HEK293 (cell line): ENCODE measurements at regions not wholly inside any gene's neighbourhood (a gene's known extent, or its start where the extent isn't known, plus 50 kb on each side); places are given as distances from the start of the nearest gene placed in this dataset.
"Not testable (repeated sequence)": the region's sequence is repeated elsewhere in the genome, so short reads cannot be mapped to it uniquely, and the experiment has no call there.

ENCODE experiments used
- CTCF ChIA-PET: fragments of 350-600 bp; formaldehyde crosslinking; extraction: SDS; loops from one replicate; lab custom pipeline; 2021; ENCODE audit warnings: antibody characterized with exemption; lab: Yijun Ruan, JAX
- POLR2A ChIA-PET: fragments of 300-600 bp; formaldehyde crosslinking; extraction: SDS; loops from one replicate; lab custom pipeline; 2020; ENCODE audit warnings: antibody characterized with exemption, inconsistent platforms; lab: Yijun Ruan, JAX
- H3K27ac ChIP-seq: fragments of 200-500 bp; sonication (Bioruptor generic); 2 replicates; pipeline ENCODE4 v1.5.1; 2014; ENCODE audit warnings: low read depth, low read length, control low read depth, inconsistent platforms; ENCODE audit errors: extremely low read depth
- H3K36me3 ChIP-seq, 2 experiments: fragments of 200-500 bp in 1 of 2; sonication (Bioruptor generic) in 1 of 2; 1 replicate in 1 of 2; 2 replicates in 1 of 2; pipeline ENCODE4 v1.5.1; 2014 to 2017; ENCODE audit warnings: inconsistent platforms in 2 of 2, low read length in 2 of 2; ENCODE audit not compliant: control insufficient read depth in 2 of 2, insufficient read depth in 1 of 2
- H3K4me1 ChIP-seq: fragments of 200-500 bp; sonication (Bioruptor generic); 2 replicates; pipeline ENCODE4 v1.5.1; 2014; ENCODE audit warnings: mild to moderate bottlenecking, low read length, inconsistent platforms; ENCODE audit not compliant: control insufficient read depth, insufficient read depth
- H3K4me3 ChIP-seq: 2 replicates; pipeline ENCODE4 v1.5.1; 2011; ENCODE audit warnings: low read depth, mild to moderate bottlenecking, control low read depth, low read length, moderate library complexity
- H3K9me3 ChIP-seq: fragments of 200-500 bp; sonication (Bioruptor generic); 2 replicates; pipeline ENCODE4 v1.5.1; 2014; ENCODE audit warnings: low read depth, low read length, inconsistent platforms; ENCODE audit not compliant: control insufficient read depth, insufficient read depth
- GLI4 ChIP-seq: fragments of 450-650 bp; formaldehyde crosslinking; IDR thresholded peaks from 2 replicates; pipeline ENCODE4 v1.5.1; 2016; ENCODE audit warnings: missing biosample characterization, missing genetic modification characterization
- SCRT2 ChIP-seq: fragments of 450-650 bp; formaldehyde crosslinking; IDR thresholded peaks from 2 replicates; pipeline ENCODE4 v1.5.1; 2016; ENCODE audit warnings: missing biosample characterization, missing genetic modification characterization
- ZEB2 ChIP-seq: fragments of 450-650 bp; formaldehyde crosslinking; IDR thresholded peaks from 2 replicates; pipeline ENCODE4 v1.5.1; 2016; ENCODE audit warnings: missing biosample characterization, missing genetic modification characterization
- ZFP3 ChIP-seq: fragments of 450-650 bp; formaldehyde crosslinking; IDR thresholded peaks from 2 replicates; pipeline ENCODE4 v1.5.1; 2016; ENCODE audit warnings: low read depth, missing biosample characterization, missing genetic modification characterization
- ZNF133 ChIP-seq: fragments of 450-650 bp; formaldehyde crosslinking; IDR thresholded peaks from 2 replicates; pipeline ENCODE4 v1.5.1; 2016; ENCODE audit warnings: missing biosample characterization, missing genetic modification characterization
- ZNF157 ChIP-seq: fragments of 450-650 bp; formaldehyde crosslinking; IDR thresholded peaks from 2 replicates; pipeline ENCODE4 v1.5.1; 2016; ENCODE audit warnings: missing biosample characterization, missing genetic modification characterization
- ZNF366 ChIP-seq: fragments of 450-650 bp; formaldehyde crosslinking; conservative IDR thresholded peaks from 2 replicates; pipeline ENCODE4 v1.5.1; 2016; ENCODE audit warnings: missing biosample characterization, missing genetic modification characterization
- ZNF654 ChIP-seq: fragments of 450-650 bp; formaldehyde crosslinking; IDR thresholded peaks from 2 replicates; pipeline ENCODE4 v1.5.1; 2016; ENCODE audit warnings: low read depth, missing biosample characterization, missing genetic modification characterization
- TF ChIP-seq, protein P1 (sequence below): fragments of 450-650 bp; formaldehyde crosslinking; IDR thresholded peaks from 2 replicates; pipeline ENCODE4 v1.5.1; 2016; ENCODE audit warnings: missing biosample characterization, missing genetic modification characterization
- TF ChIP-seq, protein P2 (sequence below): fragments of 450-650 bp; formaldehyde crosslinking; IDR thresholded peaks from 2 replicates; pipeline ENCODE4 v1.5.1; 2016; ENCODE audit warnings: missing biosample characterization, missing genetic modification characterization
- TF ChIP-seq, protein P3 (sequence below): fragments of 450-650 bp; formaldehyde crosslinking; IDR thresholded peaks from 2 replicates; pipeline ENCODE4 v1.5.1; 2016; ENCODE audit warnings: missing biosample characterization, missing genetic modification characterization

DNA sequence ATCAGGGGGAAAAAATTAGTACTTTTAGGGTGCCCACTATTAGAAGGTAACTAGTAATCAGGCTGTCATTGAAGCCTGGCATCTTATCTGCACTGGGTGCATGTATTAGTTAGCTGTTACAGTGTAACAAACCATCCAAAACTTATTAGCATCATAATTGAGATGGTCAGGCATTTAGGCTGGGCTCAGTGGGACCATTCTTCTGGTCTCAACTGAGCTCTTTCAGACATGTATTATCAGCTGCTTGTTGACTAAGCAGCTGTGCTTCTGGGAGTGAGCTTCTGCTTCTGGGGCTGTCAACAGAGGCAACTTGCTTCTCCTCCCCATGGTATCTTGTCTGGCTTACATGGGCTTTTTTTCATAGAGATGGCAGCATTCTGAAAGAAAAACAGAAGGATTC is 154.0 kb upstream of the ZNF92 start (continued):
- TF ChIP-seq, protein P1, sequence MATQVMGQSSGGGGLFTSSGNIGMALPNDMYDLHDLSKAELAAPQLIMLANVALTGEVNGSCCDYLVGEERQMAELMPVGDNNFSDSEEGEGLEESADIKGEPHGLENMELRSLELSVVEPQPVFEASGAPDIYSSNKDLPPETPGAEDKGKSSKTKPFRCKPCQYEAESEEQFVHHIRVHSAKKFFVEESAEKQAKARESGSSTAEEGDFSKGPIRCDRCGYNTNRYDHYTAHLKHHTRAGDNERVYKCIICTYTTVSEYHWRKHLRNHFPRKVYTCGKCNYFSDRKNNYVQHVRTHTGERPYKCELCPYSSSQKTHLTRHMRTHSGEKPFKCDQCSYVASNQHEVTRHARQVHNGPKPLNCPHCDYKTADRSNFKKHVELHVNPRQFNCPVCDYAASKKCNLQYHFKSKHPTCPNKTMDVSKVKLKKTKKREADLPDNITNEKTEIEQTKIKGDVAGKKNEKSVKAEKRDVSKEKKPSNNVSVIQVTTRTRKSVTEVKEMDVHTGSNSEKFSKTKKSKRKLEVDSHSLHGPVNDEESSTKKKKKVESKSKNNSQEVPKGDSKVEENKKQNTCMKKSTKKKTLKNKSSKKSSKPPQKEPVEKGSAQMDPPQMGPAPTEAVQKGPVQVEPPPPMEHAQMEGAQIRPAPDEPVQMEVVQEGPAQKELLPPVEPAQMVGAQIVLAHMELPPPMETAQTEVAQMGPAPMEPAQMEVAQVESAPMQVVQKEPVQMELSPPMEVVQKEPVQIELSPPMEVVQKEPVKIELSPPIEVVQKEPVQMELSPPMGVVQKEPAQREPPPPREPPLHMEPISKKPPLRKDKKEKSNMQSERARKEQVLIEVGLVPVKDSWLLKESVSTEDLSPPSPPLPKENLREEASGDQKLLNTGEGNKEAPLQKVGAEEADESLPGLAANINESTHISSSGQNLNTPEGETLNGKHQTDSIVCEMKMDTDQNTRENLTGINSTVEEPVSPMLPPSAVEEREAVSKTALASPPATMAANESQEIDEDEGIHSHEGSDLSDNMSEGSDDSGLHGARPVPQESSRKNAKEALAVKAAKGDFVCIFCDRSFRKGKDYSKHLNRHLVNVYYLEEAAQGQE (tag by site-specific recombination) = no peak
- TF ChIP-seq ZNF133 (tag by site-specific recombination) = no peak
- TF ChIP-seq GLI4 (tag by site-specific recombination) = no peak
- no peak for TF ChIP-seq ZNF157
- TF ChIP-seq, all 188 proteins: peak for 0

DNA sequence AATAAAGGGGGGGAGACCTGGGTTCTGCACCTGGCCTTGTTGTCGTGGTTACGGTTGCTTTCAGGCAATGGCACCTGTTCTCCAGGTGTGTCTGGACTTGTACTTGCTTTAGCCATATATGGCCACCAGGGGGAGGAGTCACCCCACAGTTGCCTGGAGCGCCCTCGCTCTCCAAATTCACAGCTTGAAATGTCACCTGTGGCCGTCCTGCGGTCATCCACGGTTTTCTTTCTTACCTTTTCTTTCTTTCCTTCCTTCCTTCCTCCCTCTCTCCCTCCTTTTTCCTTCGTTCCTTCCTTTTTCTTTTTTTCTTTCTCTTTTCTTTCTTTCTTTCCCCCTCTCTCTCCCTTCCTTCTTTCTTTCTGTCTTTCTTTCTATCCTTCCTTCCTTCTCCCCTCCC is 157.2 kb upstream of the ZNF92 start:
- H3K4me3 ChIP-seq = no peak overlapping the region
- ChIA-PET CTCF (interaction anchor here (0.6 to 1.1 kb wide), 6 partner anchors 9 to 945 kb away, joined by 3 to 13 read pairs (median 4); no protein-coding TSS in a partner anchor), POLR2A (no interaction called here)

DNA sequence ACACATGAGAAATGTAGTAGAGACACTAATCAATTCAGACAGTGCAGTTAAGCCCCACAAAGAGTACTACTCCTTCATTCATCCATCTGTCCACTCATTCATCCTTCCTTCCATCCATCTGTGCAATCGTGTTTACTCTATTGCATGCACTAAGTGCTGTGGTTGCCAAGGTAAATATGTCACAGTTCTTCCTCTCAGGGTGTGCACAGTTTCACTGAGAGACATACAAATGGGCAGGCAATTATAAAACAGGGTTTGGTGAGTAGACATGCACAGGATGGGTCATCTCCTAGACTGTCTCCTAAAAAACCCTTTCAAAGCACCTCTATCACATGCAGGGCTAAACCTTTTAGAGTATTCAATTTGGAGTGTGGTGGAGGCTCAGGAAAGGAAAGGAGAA is 160.4 kb upstream of the ZNF92 start:
- H3K4me1 ChIP-seq, POLR2A ChIA-PET, H3K9me3 ChIP-seq, H3K27ac ChIP-seq, H3K4me3 ChIP-seq, H3K36me3 ChIP-seq, CTCF ChIA-PET: not testable (repeated sequence)

More for the DNA sequence above, 157.2 kb upstream of the ZNF92 start:
- no peaks in the 10 kb centered on the region for H3K4me1 ChIP-seq
- H3K9me3 ChIP-seq = no peaks in the 10 kb centered on the region
- TF ChIP-seq, protein P2, sequence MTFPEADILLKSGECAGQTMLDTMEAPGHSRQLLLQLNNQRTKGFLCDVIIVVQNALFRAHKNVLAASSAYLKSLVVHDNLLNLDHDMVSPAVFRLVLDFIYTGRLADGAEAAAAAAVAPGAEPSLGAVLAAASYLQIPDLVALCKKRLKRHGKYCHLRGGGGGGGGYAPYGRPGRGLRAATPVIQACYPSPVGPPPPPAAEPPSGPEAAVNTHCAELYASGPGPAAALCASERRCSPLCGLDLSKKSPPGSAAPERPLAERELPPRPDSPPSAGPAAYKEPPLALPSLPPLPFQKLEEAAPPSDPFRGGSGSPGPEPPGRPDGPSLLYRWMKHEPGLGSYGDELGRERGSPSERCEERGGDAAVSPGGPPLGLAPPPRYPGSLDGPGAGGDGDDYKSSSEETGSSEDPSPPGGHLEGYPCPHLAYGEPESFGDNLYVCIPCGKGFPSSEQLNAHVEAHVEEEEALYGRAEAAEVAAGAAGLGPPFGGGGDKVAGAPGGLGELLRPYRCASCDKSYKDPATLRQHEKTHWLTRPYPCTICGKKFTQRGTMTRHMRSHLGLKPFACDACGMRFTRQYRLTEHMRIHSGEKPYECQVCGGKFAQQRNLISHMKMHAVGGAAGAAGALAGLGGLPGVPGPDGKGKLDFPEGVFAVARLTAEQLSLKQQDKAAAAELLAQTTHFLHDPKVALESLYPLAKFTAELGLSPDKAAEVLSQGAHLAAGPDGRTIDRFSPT (tag by site-specific recombination) = no peak
- TF ChIP-seq, protein P3, sequence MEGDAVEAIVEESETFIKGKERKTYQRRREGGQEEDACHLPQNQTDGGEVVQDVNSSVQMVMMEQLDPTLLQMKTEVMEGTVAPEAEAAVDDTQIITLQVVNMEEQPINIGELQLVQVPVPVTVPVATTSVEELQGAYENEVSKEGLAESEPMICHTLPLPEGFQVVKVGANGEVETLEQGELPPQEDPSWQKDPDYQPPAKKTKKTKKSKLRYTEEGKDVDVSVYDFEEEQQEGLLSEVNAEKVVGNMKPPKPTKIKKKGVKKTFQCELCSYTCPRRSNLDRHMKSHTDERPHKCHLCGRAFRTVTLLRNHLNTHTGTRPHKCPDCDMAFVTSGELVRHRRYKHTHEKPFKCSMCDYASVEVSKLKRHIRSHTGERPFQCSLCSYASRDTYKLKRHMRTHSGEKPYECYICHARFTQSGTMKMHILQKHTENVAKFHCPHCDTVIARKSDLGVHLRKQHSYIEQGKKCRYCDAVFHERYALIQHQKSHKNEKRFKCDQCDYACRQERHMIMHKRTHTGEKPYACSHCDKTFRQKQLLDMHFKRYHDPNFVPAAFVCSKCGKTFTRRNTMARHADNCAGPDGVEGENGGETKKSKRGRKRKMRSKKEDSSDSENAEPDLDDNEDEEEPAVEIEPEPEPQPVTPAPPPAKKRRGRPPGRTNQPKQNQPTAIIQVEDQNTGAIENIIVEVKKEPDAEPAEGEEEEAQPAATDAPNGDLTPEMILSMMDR (tag by site-specific recombination) = 0 out of 2 replicates have a peak, but pooled peaks have one; percentile 8
- peak; percentile 83 for TF ChIP-seq SCRT2 (tag by site-specific recombination)
- TF ChIP-seq ZNF366 = peak; percentile 75
- peak; percentile 60 for TF ChIP-seq ZNF654 (tag by site-specific recombination)
- TF ChIP-seq ZEB2 (tag by site-specific recombination) = 0 out of 2 replicates have a peak, but pooled peaks have one; percentile 36
- no peak for TF ChIP-seq ZFP3 (tag by site-specific recombination)
- H3K36me3 ChIP-seq = no peaks in the 10 kb centered on the region
- H3K27ac ChIP-seq = no peak overlapping the region

DNA sequence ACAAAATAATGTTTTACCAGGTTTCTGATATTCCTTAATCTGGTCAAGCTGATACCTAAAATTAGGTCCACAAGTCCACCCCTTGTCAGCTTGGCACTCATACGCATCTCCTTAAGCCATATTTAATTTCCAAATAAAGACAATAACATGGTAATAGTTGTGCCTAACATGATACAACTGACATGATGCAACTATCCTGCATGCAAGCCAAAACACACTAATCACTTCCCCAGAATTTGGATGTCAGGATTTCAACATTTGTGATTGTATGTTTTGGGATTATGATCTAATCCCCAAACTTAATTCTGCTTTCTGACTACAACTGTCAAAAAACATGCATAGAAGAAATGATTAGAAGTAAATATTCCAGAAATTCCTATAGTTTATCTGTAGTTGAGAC is 174.4 kb upstream of the ZNF92 start:
- H3K4me3 ChIP-seq, CTCF ChIA-PET, H3K36me3 ChIP-seq, POLR2A ChIA-PET, H3K9me3 ChIP-seq, H3K27ac ChIP-seq, H3K4me1 ChIP-seq: not testable (repeated sequence)

DNA sequence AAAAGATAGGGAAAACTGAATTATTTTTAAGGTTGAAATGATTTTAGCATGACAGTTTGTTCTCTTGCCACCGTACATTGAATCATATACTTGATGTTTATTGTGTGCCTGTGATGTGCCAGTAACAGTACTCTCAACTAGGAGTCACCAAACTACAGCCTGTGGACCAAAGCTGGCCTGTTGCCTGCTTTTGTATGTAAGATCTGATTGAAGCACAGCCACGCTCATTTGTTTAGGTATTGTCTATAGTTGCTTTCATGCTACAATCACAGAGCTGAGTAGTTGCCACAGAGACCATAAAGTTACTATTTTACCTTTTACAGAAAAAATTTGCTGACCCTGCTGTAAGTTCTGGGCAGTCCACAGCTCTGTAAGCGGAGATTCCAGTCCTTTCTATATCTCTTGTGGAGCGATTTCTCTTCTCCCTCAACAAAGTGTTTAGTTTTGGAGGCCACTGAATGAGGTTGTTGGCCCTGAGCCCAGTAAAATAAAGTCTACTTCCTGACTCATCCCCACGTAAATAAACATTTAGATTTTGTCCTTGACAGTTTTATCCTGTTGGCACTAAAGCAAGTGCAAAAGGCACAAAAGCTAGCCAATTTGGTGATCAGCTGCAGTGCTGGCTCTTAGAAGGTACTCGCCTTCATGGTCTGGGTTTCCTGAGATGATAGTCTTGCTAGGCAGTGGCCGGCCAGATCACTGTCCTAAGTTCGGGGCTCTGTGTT is 180.2 kb upstream of the ZNF92 start:
- H3K27ac ChIP-seq, H3K36me3 ChIP-seq, H3K4me1 ChIP-seq, CTCF ChIA-PET, H3K4me3 ChIP-seq, H3K9me3 ChIP-seq: not testable (repeated sequence)
- POLR2A ChIA-PET = interaction anchor here (0.6 kb wide), 1 partner anchor 882 kb away, joined by 5 read pairs; no protein-coding TSS in a partner anchor

DNA sequence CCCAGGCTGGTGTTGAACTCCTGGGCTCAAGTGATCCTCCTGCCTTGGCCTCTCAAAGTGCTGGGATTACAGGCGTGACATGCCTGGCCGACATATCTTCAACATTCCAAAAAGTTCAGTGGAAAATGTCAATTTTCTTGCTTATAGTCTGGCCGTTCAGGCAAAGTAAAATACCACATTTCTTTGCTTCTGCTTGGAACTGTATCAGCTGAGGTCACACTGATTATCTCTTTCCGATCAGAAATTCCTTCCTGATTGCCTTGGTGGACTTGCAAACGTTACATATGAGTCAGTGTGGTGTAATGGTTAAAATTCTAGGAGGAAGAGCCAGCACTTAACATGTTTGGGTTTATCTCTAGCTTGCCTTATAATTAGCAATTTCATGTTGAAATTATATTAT is 170.6 kb upstream of the ERV3-1 start:
- H3K36me3 ChIP-seq, POLR2A ChIA-PET, H3K9me3 ChIP-seq, H3K4me3 ChIP-seq, H3K27ac ChIP-seq, CTCF ChIA-PET, H3K4me1 ChIP-seq: not testable (repeated sequence)

DNA sequence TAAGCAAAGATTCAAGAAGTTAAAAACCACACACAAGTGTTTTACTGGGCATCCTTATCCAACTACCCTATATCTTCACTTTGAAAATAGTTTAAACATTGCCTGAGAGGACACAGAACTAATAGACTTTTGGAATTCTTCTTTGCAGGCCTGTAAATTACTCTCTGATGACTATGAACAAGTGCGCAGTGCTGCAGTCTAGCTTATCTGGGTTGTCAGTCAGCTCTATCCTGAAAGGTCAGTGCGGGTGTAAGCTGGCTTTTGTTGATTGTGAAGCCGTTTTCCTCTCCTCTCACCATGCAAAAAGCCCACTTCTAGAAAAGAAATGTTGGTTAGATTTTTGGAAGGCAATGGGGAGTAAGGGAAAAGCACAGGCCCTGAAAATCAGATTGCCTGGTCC is 143.6 kb upstream of the ERV3-1 start:
- H3K9me3 ChIP-seq, H3K36me3 ChIP-seq, POLR2A ChIA-PET, H3K27ac ChIP-seq, H3K4me3 ChIP-seq, CTCF ChIA-PET, H3K4me1 ChIP-seq: not testable (repeated sequence)
